ENCODE measurements at regions not wholly inside any gene's neighbourhood (a gene's known extent, or its start where the extent isn't known, plus 50 kb on each side); places are given as distances from the start of the nearest gene placed in this dataset.

DNA sequence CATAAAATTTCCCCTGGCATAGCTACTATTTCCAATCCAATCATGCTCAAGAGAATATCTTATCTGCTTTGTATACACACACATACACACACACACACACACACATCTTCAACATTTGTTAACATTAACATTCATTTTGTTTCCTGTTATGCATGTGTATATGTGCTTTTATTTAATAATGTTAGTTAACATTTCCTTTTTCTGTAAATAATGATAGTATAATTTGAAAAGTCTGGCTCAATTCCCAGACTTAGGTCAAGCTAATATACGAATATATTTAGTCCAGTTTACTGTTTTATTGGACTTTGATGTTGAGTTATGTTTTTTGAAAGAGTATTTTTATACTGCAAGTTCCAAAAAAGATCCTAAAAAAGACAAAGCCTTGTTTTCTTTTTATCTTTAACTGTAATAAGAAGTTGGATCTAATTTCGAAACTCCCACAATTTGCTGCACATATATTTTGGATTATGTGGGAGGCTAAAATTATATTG lies 1072.4 kb downstream of the EFNB2 start:
- no peak overlapping the region for H3K4me2 ChIP-seq (ENCODE audit: unreplicated experiment)
- H3K27me3 ChIP-seq (replicated peaks; ENCODE audit: insufficient read depth) = no peaks in the 10 kb centered on the region
- H3K79me2 ChIP-seq (ENCODE audit: insufficient read depth) = no peaks in the 10 kb centered on the region
- in situ Hi-C loops (cut with MboI) = no loop called here
- no peaks in the 10 kb centered on the region for H3K9me3 ChIP-seq (ENCODE audit: low read depth)
- no peak overlapping the region for H3K27ac ChIP-seq
- H3K9ac ChIP-seq = no peak overlapping the region
- no peaks in the 10 kb centered on the region for H3F3A ChIP-seq (ENCODE audit: insufficient read depth)
- TF ChIP-seq EZH2phosphoT487 (IDR thresholded peaks at IDR 0.05; ENCODE audit: insufficient read depth, low read depth) (no peak), EZH2 (IDR thresholded peaks at IDR 0.05; ENCODE audit: insufficient read depth, poor library complexity, severe bottlenecking) (no peak)
- no peak for DNase-seq
- H2AFZ ChIP-seq = no peak overlapping the region
- no peaks in the 10 kb centered on the region for H4K20me1 ChIP-seq (ENCODE audit: insufficient read depth)
- 2 to 4% methylated on average over 2 of the region's 2 CpGs for WGBS, 2 experiments (ENCODE audit: low coverage in 1 of 2, low lambda C conversion rate in 2 of 2, missing lambda C conversion rate in 2 of 2)
- no peaks in the 10 kb centered on the region for H3K9me2 ChIP-seq (ENCODE audit: insufficient read depth)
- no peak overlapping the region for H3K4me3 ChIP-seq
- no peaks in the 10 kb centered on the region for H3K36me3 ChIP-seq (ENCODE audit: low read depth)
- H3K4me1 ChIP-seq (ENCODE audit: insufficient read depth) = no peaks in the 10 kb centered on the region

DNA sequence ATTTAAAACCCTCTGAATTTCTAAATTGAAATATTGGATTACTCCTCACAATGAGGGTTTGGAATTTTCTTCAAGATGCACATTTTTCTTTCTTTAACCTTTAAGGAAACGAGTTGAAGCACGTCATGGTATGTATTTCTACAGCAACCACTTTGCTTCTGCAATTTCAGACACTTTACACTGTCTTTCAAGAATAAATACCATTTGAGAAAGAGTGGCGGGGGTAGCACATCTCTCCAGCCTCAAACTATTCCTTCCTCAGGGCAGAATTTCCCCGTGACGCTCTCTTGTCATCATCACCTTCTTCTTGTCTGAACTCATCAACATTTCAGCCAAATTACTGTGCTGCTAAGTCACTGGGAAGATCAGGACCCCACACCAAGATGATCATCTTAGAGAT lies 1073.4 kb downstream of the EFNB2 start:
- in situ Hi-C loops (cut with MboI) = no loop called here
- WGBS, 2 experiments (ENCODE audit: low coverage in 1 of 2, low lambda C conversion rate in 2 of 2, missing lambda C conversion rate in 2 of 2) = 31 to 34% methylated on average over 5 of the region's 5 CpGs

DNA sequence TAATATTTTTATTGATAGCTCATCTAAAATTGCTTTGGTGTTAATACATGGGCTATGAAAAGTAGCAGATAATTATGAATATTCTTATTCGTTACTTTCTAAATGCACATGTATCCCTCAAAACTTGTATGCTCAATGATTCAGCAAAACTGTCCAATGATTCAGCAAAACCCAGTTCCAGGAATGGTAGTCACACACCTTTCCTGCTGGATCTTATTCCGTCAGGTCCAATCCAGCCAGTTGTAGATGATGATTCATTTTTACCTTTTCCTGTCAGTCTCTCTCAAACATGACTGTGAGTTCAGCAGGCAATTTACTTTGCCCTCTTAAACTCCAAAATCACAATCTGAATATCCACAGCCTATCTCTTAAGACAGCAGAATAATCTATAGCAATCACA lies 1082.6 kb downstream of the EFNB2 start:
- in situ Hi-C loops (cut with MboI) = no loop called here
- Histone ChIP-seq H3K27me3 (replicated peaks; ENCODE audit: insufficient read depth) (no peaks in the 10 kb centered on the region), H3K4me2 (ENCODE audit: unreplicated experiment) (no peak overlapping the region), H2AFZ (no peak overlapping the region), H3K4me1 (ENCODE audit: insufficient read depth) (no peaks in the 10 kb centered on the region), H3K79me2 (ENCODE audit: insufficient read depth) (no peaks in the 10 kb centered on the region), H3K9ac (no peak overlapping the region), H4K20me1 (ENCODE audit: insufficient read depth) (no peaks in the 10 kb centered on the region), H3K9me2 (ENCODE audit: insufficient read depth) (no peaks in the 10 kb centered on the region), H3K27ac (no peak overlapping the region), H3F3A (ENCODE audit: insufficient read depth) (no peaks in the 10 kb centered on the region), H3K4me3 (no peak overlapping the region), H3K9me3 (ENCODE audit: low read depth) (no peaks in the 10 kb centered on the region), H3K36me3 (ENCODE audit: low read depth) (no peaks in the 10 kb centered on the region)
- no peak for DNase-seq
- no peak for TF ChIP-seq EZH2 (IDR thresholded peaks at IDR 0.05; ENCODE audit: insufficient read depth, poor library complexity, severe bottlenecking)
- TF ChIP-seq EZH2phosphoT487 (IDR thresholded peaks at IDR 0.05; ENCODE audit: insufficient read depth, low read depth) = no peak
- 74 to 75% methylated on average over 2 of the region's 2 CpGs for WGBS, 2 experiments (ENCODE audit: low coverage in 1 of 2, low lambda C conversion rate in 2 of 2, missing lambda C conversion rate in 2 of 2)

More for the DNA sequence above, 1073.4 kb downstream of the EFNB2 start:
- Histone ChIP-seq H3K36me3 (ENCODE audit: low read depth) (no peaks in the 10 kb centered on the region), H3K9ac (no peak overlapping the region), H3K4me3 (no peak overlapping the region), H3K79me2 (ENCODE audit: insufficient read depth) (no peaks in the 10 kb centered on the region), H3K27ac (no peak overlapping the region), H3F3A (ENCODE audit: insufficient read depth) (no peaks in the 10 kb centered on the region), H3K4me2 (ENCODE audit: unreplicated experiment) (no peak overlapping the region), H3K9me3 (ENCODE audit: low read depth) (no peaks in the 10 kb centered on the region), H3K4me1 (ENCODE audit: insufficient read depth) (no peaks in the 10 kb centered on the region), H2AFZ (no peak overlapping the region), H3K27me3 (replicated peaks; ENCODE audit: insufficient read depth) (no peaks in the 10 kb centered on the region), H3K9me2 (ENCODE audit: insufficient read depth) (no peaks in the 10 kb centered on the region), H4K20me1 (ENCODE audit: insufficient read depth) (no peaks in the 10 kb centered on the region)
- no peak for DNase-seq
- TF ChIP-seq EZH2phosphoT487 (IDR thresholded peaks at IDR 0.05; ENCODE audit: insufficient read depth, low read depth) = no peak
- no peak for TF ChIP-seq EZH2 (IDR thresholded peaks at IDR 0.05; ENCODE audit: insufficient read depth, poor library complexity, severe bottlenecking)

DNA sequence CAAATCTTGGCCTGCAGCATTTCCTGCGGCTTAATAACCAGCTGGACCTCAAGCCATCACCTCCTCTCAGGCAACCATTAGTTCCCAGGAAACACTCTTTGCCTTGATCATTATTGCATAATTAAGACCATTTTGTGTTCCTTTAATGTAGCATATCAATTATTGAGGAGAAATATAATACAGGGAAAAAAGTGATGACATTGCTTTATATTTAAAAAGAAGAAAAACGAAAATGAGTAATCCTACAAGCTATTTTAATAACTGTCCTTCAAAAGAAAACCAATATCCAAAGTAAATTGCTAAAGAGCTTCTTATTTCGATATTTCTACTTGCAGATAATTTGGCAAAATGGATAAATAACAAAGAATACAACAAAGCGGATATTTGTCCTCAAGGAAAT lies 1084.7 kb downstream of the EFNB2 start:
- Histone ChIP-seq H3K4me1 (ENCODE audit: insufficient read depth) (no peaks in the 10 kb centered on the region), H3K27ac (no peak overlapping the region), H3K4me2 (ENCODE audit: unreplicated experiment) (no peak overlapping the region), H3K36me3 (ENCODE audit: low read depth) (no peaks in the 10 kb centered on the region), H4K20me1 (ENCODE audit: insufficient read depth) (no peaks in the 10 kb centered on the region), H3K9me2 (ENCODE audit: insufficient read depth) (no peaks in the 10 kb centered on the region), H3K9ac (no peak overlapping the region), H2AFZ (no peak overlapping the region), H3K4me3 (no peak overlapping the region), H3K79me2 (ENCODE audit: insufficient read depth) (no peaks in the 10 kb centered on the region), H3F3A (ENCODE audit: insufficient read depth) (no peaks in the 10 kb centered on the region), H3K27me3 (replicated peaks; ENCODE audit: insufficient read depth) (no peaks in the 10 kb centered on the region), H3K9me3 (ENCODE audit: low read depth) (no peaks in the 10 kb centered on the region)
- TF ChIP-seq EZH2 (IDR thresholded peaks at IDR 0.05; ENCODE audit: insufficient read depth, poor library complexity, severe bottlenecking) (no peak), EZH2phosphoT487 (IDR thresholded peaks at IDR 0.05; ENCODE audit: insufficient read depth, low read depth) (no peak)
- 26 to 28% methylated on average over 4 of the region's 4 CpGs for WGBS, 2 experiments (ENCODE audit: low coverage in 1 of 2, low lambda C conversion rate in 2 of 2, missing lambda C conversion rate in 2 of 2)
- in situ Hi-C loops (cut with MboI) = no loop called here
- DNase-seq = no peak

DNA sequence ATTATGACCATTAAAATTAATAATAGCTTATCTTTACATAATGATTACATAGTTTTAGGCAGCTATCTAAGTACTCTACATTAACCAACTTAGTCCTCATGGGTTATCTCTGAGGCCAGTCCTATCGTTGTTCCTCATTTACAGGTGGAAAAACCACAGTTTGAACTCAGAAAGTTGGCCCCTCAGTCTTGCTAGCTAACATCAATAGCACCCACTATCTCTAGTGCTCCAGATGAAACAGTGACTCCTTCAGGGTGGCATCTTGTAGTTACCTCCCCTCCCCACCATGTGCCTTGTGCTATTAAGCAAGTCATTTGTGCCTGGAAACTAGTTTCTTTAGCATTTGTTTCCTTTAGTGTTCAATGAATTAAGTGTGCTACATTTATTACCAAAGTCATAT lies 1086.7 kb downstream of the EFNB2 start:
- H3K9me2 ChIP-seq (ENCODE audit: insufficient read depth) = no peaks in the 10 kb centered on the region
- H2AFZ ChIP-seq = no peak overlapping the region
- H3K27me3 ChIP-seq (replicated peaks; ENCODE audit: insufficient read depth) = no peaks in the 10 kb centered on the region
- H3K9ac ChIP-seq = no peak overlapping the region
- H3K79me2 ChIP-seq (ENCODE audit: insufficient read depth) = no peaks in the 10 kb centered on the region
- H3K4me1 ChIP-seq (ENCODE audit: insufficient read depth) = no peaks in the 10 kb centered on the region
- no peaks in the 10 kb centered on the region for H3F3A ChIP-seq (ENCODE audit: insufficient read depth)
- H4K20me1 ChIP-seq (ENCODE audit: insufficient read depth) = no peaks in the 10 kb centered on the region
- no peak for TF ChIP-seq EZH2 (IDR thresholded peaks at IDR 0.05; ENCODE audit: insufficient read depth, poor library complexity, severe bottlenecking)
- H3K9me3 ChIP-seq (ENCODE audit: low read depth) = no peaks in the 10 kb centered on the region
- H3K4me3 ChIP-seq = no peak overlapping the region
- no peaks in the 10 kb centered on the region for H3K36me3 ChIP-seq (ENCODE audit: low read depth)
- H3K4me2 ChIP-seq (ENCODE audit: unreplicated experiment) = no peak overlapping the region
- in situ Hi-C loops (cut with MboI) = no loop called here
- WGBS, 2 experiments (ENCODE audit: low coverage in 1 of 2, low lambda C conversion rate in 2 of 2, missing lambda C conversion rate in 2 of 2) = 4 to 15% methylated on average over 1 of the region's 1 CpG
- DNase-seq = no peak
- no peak overlapping the region for H3K27ac ChIP-seq
